ENCODE measurements at regions not wholly inside any gene's neighbourhood (a gene's known extent, or its start where the extent isn't known, plus 50 kb on each side); places are given as distances from the start of the nearest gene placed in this dataset.

- H3K79me2 ChIP-seq (ENCODE audit: insufficient read depth, low read length), result no peaks in the 10 kb centered on the region
- no peaks in the 10 kb centered on the region for H3K9me2 ChIP-seq (ENCODE audit: insufficient read depth)
- H3K4me1 ChIP-seq (ENCODE audit: control insufficient read depth in 1 of 2, insufficient read depth in 2 of 2, low read length in 2 of 2), result no peaks in the 10 kb centered on the region
- no peak overlapping the region for H3K4me3 ChIP-seq (replicated peaks in 1 of 2; ENCODE audit: low read depth in 1 of 2, low read length in 2 of 2)
- ChIA-PET POLR2A (no interaction called here), CTCF (interaction anchor here (1.6 kb wide), 1 partner anchor 181 kb away, joined by 5 read pairs; no protein-coding TSS in a partner anchor), RAD21 (ENCODE audit: low non-redundant PET in 1 of 2, low total read pairs in 2 of 2, uncharacterized antibody in 2 of 2, unreplicated experiment in 2 of 2) (no interaction called here)
- no peaks in the 10 kb centered on the region for H3K36me3 ChIP-seq (ENCODE audit: control insufficient read depth in 1 of 2, insufficient read depth in 2 of 2, low read length in 2 of 2)
- no peak overlapping the region for H3K27ac ChIP-seq (ENCODE audit: low read depth, low read length)
- peaks cover 18% of the 10 kb centered on the region for H3K27me3 ChIP-seq (ENCODE audit: insufficient read depth, low read length)
- no peaks in the 10 kb centered on the region for H3K9me3 ChIP-seq (ENCODE audit: control insufficient read depth in 1 of 2, insufficient read depth in 1 of 2, low read depth in 1 of 2, low read length in 2 of 2)
- H3K4me2 ChIP-seq (ENCODE audit: low read length), result no peak overlapping the region
- H4K20me1 ChIP-seq (ENCODE audit: insufficient read depth), result no peaks in the 10 kb centered on the region
- no peak overlapping the region for H2AFZ ChIP-seq (ENCODE audit: low read depth, low read length, poor library complexity, severe bottlenecking)
- ATAC-seq (no peak), DNase-seq (ENCODE audit: low read depth, low spot score) (no peak)
- no TSS peak for BruUV-seq (replicated peaks)
- TF ChIP-seq ZFX (IDR thresholded peaks at IDR 0.05) (no peak), ZBTB33 (IDR thresholded peaks at IDR 0.05; ENCODE audit: extremely low read depth, insufficient replicate concordance, low read length) (no peak), TCF7L2 (IDR thresholded peaks at IDR 0.05; ENCODE audit: borderline replicate concordance, extremely low read depth, insufficient read depth, insufficient read length) (no peak), ELF1 (IDR thresholded peaks at IDR 0.05; ENCODE audit: borderline replicate concordance, low read depth) (no peak), RAD21 (IDR thresholded peaks at IDR 0.05; ENCODE audit: low read depth) (no peak), CTCF (IDR thresholded peaks at IDR 0.05 in 2 of 3, conservative IDR thresholded peaks at IDR 0.05 in 1 of 3; ENCODE audit: borderline replicate concordance in 1 of 3, insufficient read depth in 1 of 3, low read depth in 2 of 3, low read length in 2 of 3) (no peak), YY1 (IDR thresholded peaks at IDR 0.05; ENCODE audit: extremely low read depth, insufficient replicate concordance, low read depth, low read length) (no peak), CEBPB (IDR thresholded peaks at IDR 0.05; ENCODE audit: low read depth) (no peak), MAX (IDR thresholded peaks at IDR 0.05) (no peak), SP1 (IDR thresholded peaks at IDR 0.05; ENCODE audit: low read depth) (no peak), ZNF274 (IDR thresholded peaks at IDR 0.05; ENCODE audit: low read depth, low read length) (no peak)
- intact Hi-C loops (cut with micrococcal nuclease), result no loop called here
- no peak overlapping the region for H3K9ac ChIP-seq (ENCODE audit: low read length)
These were observed 103.4 kb downstream of the IRF8 start for GRCh38 chr16:86002178-86002900.
